ENCODE measurements at regions not wholly inside any gene's neighbourhood (a gene's known extent, or its start where the extent isn't known, plus 50 kb on each side); places are given as distances from the start of the nearest gene placed in this dataset.

DNA sequence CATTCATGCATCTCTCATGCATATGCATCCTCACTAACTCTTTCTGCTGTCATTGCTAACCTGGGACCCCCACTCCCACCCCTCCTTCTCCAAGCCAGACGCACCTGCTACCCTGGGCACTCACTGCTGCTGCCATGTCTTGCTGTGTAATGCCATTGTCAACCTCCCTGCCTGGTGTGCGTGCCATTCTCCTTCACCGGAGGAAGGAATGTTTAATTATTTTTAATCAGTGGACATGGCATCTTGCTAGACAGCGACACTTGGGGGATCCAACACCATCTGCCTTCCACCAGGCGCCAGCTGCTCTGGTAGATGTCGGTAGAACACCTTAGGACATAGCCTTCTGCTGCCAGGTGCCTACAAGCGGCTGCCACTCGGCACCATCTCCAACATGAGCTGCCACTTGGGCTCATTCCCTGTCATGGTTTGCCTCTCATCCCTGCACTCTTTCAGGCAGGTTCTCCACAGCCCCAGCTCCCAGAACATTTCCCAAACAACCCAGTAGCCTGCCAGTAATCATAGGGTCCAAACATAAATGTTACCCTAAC is 306.9 kb downstream of the TTLL7 start:
- Histone ChIP-seq H3K9me3 (no peaks in the 10 kb centered on the region), H3K36me3 (no peaks in the 10 kb centered on the region), H3K27me3 (no peaks in the 10 kb centered on the region), H3K27ac (no peak overlapping the region), H3K4me3 (no peak overlapping the region), H3K4me1 (peaks cover 8% of the 10 kb centered on the region in 2 donors)
- ATAC-seq = no peak
- TF ChIP-seq, protein P1, sequence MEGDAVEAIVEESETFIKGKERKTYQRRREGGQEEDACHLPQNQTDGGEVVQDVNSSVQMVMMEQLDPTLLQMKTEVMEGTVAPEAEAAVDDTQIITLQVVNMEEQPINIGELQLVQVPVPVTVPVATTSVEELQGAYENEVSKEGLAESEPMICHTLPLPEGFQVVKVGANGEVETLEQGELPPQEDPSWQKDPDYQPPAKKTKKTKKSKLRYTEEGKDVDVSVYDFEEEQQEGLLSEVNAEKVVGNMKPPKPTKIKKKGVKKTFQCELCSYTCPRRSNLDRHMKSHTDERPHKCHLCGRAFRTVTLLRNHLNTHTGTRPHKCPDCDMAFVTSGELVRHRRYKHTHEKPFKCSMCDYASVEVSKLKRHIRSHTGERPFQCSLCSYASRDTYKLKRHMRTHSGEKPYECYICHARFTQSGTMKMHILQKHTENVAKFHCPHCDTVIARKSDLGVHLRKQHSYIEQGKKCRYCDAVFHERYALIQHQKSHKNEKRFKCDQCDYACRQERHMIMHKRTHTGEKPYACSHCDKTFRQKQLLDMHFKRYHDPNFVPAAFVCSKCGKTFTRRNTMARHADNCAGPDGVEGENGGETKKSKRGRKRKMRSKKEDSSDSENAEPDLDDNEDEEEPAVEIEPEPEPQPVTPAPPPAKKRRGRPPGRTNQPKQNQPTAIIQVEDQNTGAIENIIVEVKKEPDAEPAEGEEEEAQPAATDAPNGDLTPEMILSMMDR (IDR thresholded peaks at IDR 0.05 in 4 of 5, conservative IDR thresholded peaks at IDR 0.05 in 1 of 5) = no peak
- no peak for TF ChIP-seq POLR2A (IDR thresholded peaks at IDR 0.05)
- DNase-seq = no peak
- intact Hi-C loops (cut with DNase I; ENCODE audit: low total_unique reads) (no loop called here), in situ Hi-C loops (cut with MboI; ENCODE audit: low sequenced_read_pairs in 4 of 4) (no loop called here)

DNA sequence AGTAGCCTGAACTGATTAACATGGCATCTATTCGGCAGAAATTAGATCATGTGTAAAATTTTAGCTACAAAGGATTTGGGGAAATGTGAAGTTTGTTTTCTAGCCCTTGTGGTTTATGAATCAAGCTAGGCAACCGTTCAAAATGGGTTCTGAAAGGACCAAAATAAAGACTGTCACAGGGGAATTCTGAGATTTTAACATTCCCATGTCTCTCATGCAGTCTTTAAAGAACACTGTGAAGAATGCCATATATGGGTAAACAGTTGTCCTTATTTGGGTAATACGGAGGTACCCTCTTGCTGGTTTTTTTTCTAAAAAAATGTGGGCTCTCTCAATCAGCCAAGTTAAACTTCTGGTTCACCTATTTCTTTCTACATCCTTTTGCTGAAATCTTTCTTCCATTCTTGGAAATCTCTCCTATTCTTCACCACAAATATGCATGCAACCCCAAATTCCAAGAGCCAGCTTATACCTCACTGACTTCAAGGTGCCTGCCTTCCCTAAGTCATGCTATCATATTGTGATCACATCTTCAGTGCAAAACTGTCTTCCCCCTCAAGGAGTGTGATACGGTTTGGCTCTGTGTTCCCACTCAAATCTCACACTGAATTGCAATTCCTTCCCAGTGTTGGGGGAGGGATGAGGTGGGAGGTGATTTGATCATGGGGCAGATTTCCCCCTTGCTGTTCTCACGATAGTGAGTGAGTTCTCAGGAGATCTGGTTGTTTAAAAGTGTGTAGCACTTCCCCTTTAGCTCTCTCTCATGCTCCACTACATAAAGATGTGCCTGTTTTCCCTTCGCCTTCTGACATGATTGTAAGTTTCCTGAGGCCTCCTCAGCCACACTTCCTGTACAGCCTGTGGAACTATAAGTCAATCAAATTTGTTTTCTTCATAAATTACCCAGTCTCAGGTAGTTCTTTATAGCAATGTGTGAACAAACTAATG is 308.7 kb downstream of the TTLL7 start:
- H3K4me3 ChIP-seq = no peak overlapping the region
- DNase-seq (no peak), ATAC-seq (no peak)
- intact Hi-C loops (cut with DNase I; ENCODE audit: low total_unique reads) = no loop called here
- no peak for TF ChIP-seq POLR2A (IDR thresholded peaks at IDR 0.05)
- TF ChIP-seq, protein P1 (IDR thresholded peaks at IDR 0.05 in 4 of 5, conservative IDR thresholded peaks at IDR 0.05 in 1 of 5) = no peak
- in situ Hi-C loops (cut with MboI; ENCODE audit: low sequenced_read_pairs in 4 of 4) = no loop called here
- H3K9me3 ChIP-seq = no peaks in the 10 kb centered on the region
- no peak overlapping the region for H3K27ac ChIP-seq
- peaks cover 8% of the 10 kb centered on the region in 2 donors for H3K4me1 ChIP-seq
- H3K36me3 ChIP-seq = no peaks in the 10 kb centered on the region
- no peaks in the 10 kb centered on the region for H3K27me3 ChIP-seq

DNA sequence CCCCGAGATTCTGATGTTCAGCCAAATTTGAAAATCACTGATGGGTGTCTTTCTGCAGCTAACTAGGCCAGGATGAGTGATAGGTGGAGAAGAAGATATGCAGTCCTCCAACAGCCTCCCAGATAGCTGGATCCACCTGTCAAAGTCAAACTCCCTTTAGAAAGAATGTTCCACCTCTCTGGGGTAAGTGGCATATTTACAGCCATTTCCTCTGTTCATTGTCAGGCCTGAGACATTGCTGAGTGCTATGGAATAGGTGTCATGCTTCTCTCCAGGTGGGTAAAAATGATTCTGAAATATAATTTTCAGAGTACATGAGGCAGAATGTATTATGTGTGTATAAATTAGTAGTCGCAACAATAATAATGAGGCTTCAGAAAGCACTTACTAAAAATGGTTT is 316.8 kb downstream of the TTLL7 start:
- no peaks in the 10 kb centered on the region for H3K4me1 ChIP-seq
- H3K9me3 ChIP-seq = no peaks in the 10 kb centered on the region
- no peak for DNase-seq

DNA sequence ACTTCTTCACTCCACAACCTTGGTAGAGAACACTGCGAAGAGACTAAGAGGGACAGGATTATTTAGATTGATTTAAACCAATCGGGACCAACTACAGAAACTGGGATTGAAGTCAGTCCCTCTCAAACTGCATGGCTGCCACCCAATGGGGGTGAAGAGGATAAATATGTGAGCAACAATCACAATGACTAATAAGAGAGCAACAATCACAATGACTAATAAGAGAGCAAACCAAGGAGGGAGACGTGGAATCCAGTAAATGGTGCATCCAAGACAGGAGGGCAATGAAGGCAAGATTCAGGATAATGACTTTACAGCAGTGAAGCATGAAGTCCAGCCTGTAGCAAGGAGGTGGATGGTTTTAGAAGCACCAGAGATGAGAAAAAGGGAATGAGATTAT is 322.8 kb downstream of the TTLL7 start:
- no peaks in the 10 kb centered on the region for H3K27me3 ChIP-seq
- ATAC-seq (no peak), DNase-seq (no peak)
- H3K9me3 ChIP-seq = no peaks in the 10 kb centered on the region
- TF ChIP-seq, protein P1 (IDR thresholded peaks at IDR 0.05 in 4 of 5, conservative IDR thresholded peaks at IDR 0.05 in 1 of 5) = no peak
- no peak for TF ChIP-seq POLR2A (IDR thresholded peaks at IDR 0.05)
- in situ Hi-C loops (cut with MboI; ENCODE audit: low sequenced_read_pairs in 4 of 4) = no loop called here
- H3K4me1 ChIP-seq = no peaks in the 10 kb centered on the region
- no peak overlapping the region for H3K27ac ChIP-seq
- intact Hi-C loops (cut with DNase I; ENCODE audit: low total_unique reads) = no loop called here
- H3K4me3 ChIP-seq = no peak overlapping the region
- H3K36me3 ChIP-seq = no peaks in the 10 kb centered on the region

More for the DNA sequence above, 316.8 kb downstream of the TTLL7 start:
- TF ChIP-seq POLR2A (IDR thresholded peaks at IDR 0.05) = no peak
- TF ChIP-seq, protein P1 (IDR thresholded peaks at IDR 0.05 in 4 of 5, conservative IDR thresholded peaks at IDR 0.05 in 1 of 5) = no peak
- Histone ChIP-seq H3K27ac (no peak overlapping the region), H3K27me3 (no peaks in the 10 kb centered on the region), H3K4me3 (no peak overlapping the region), H3K36me3 (no peaks in the 10 kb centered on the region)
- intact Hi-C loops (cut with DNase I; ENCODE audit: low total_unique reads) = no loop called here
- ATAC-seq = no peak
- in situ Hi-C loops (cut with MboI; ENCODE audit: low sequenced_read_pairs in 4 of 4) = no loop called here

Data from gastrocnemius medialis (tissue), 4 donors.